H1 (cell line): ENCODE measurements at regions not wholly inside any gene's neighbourhood (a gene's known extent, or its start where the extent isn't known, plus 50 kb on each side); places are given as distances from the start of the nearest gene placed in this dataset.

Experiments used
- E2F6 ChIP-seq: IDR thresholded peaks from 2 replicates; pipeline ENCODE4 v1.6.1; 2012; ENCODE audit warnings: inconsistent platforms
- FOSL1 ChIP-seq: IDR thresholded peaks from 2 replicates; pipeline ENCODE4 v1.6.1; 2011; ENCODE audit warnings: mild to moderate bottlenecking, low read depth, low read length, moderate library complexity; ENCODE audit not compliant: insufficient read depth
- HDAC2 ChIP-seq, 2 experiments: fragments of 300-600 bp in 1 of 2; sonication (generic) in 1 of 2; IDR thresholded peaks; 2 replicates each; pipeline ENCODE4 v1.6.1; 2011 to 2012; ENCODE audit warnings: low read depth in 2 of 2, low read length in 2 of 2, mild to moderate bottlenecking in 2 of 2, moderate library complexity in 2 of 2, borderline replicate concordance in 1 of 2, inconsistent platforms in 1 of 2

GRCh38 chr12:77243345-77243744, 178.0 kb upstream of the E2F7 start (continued):
- no peak for TF ChIP-seq E2F6
- no peak for TF ChIP-seq HDAC2 (IDR thresholded peaks at IDR 0.05; ENCODE audit: borderline replicate concordance in 1 of 2, low read depth in 2 of 2, low read length in 2 of 2)
- no peak for TF ChIP-seq FOSL1
- TF ChIP-seq, all 59 proteins: peak for 0
